ENCODE measurements at regions not wholly inside any gene's neighbourhood (a gene's known extent, or its start where the extent isn't known, plus 50 kb on each side); places are given as distances from the start of the nearest gene placed in this dataset.
A peak's percentile ranks its signal among the peaks of the same experiment; 100 is the strongest.

DNA sequence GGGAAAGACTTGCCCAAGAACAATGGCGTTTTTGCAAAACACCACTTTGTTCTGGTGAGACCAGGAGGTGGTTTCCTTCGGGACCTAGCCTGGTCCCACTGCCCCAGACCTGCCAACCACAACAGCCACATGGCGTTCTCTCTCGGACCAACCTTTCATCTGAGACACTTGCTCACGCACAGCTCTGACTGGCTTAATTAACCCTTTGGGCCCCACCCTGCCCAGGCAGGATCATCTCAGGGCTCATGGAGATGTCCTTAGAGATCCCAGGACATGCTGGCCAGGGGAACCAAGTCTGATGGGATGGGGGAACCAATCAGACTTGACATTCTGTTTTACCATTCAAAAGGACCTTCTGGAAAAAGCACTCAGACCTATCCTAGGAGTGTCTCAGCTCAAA is 97.8 kb upstream of the SLC2A1 start:
- dilution Hi-C loops (cut with HindIII; ENCODE audit: low sequenced_read_pairs, unreplicated experiment), result no loop called here
- H2BK5ac ChIP-seq (ENCODE audit: low read depth, low read length, poor library complexity, severe bottlenecking), result peak overlapping the region; percentile 93
- H3K18ac ChIP-seq (ENCODE audit: low read depth, low read length), result peak overlapping the region; percentile 73
- H4K91ac ChIP-seq (ENCODE audit: insufficient read depth, low read depth, low read length), result peak overlapping the region; percentile 51; the same call in 1 of the 2 replicates
- peaks cover 3 to 4% of the 10 kb centered on the region in 2 experiments; a peak in 1 of 4 replicates for H3K79me1 ChIP-seq (ENCODE audit: low read depth in 1 of 2, low read length in 2 of 2)
- ChIA-PET POLR2A (ENCODE audit: unreplicated experiment) (no interaction called here), CTCF (interaction anchor here (1.0 kb wide), 1 partner anchor 75 kb away, joined by 3 read pairs; no protein-coding TSS in a partner anchor)
- peak overlapping the region; percentile 17; the same call in 1 of the 2 replicates for H2BK20ac ChIP-seq (ENCODE audit: low read depth, low read length)
- no CpG with 5 or more reads among the region's 5 CpGs for WGBS, 2 experiments (ENCODE audit: extremely low coverage in 2 of 2, insufficient read length in 1 of 2)
- 0 out of 2 replicates have a peak overlapping the region, but pooled peaks have one; percentile 13 for H3K23ac ChIP-seq (ENCODE audit: low read depth, low read length)
- TF ChIP-seq MXI1 (IDR thresholded peaks at IDR 0.05; ENCODE audit: borderline replicate concordance, low read depth, low read length), result no peak
- no peaks in the 10 kb centered on the region for H3K27me3 ChIP-seq (ENCODE audit: control insufficient read depth, insufficient read depth, low read length)
- peak overlapping the region; percentile 57; the same call in 1 of the 2 replicates for H3K27ac ChIP-seq (ENCODE audit: insufficient read depth, low read length)
- no peaks in the 10 kb centered on the region for H3K9me3 ChIP-seq (ENCODE audit: control insufficient read depth, insufficient read depth, low read length)
- no peak overlapping the region for H3K4me2 ChIP-seq (ENCODE audit: low read depth, low read length)
- H2BK120ac ChIP-seq (ENCODE audit: low read depth, low read length), result peak overlapping the region; percentile 84
- DNase-seq (no peak), ATAC-seq (ENCODE audit: low read depth) (no peak)
- in situ Hi-C loops (cut with MboI; ENCODE audit: low sequenced_read_pairs), result no loop called here
- no peak overlapping the region for H3K4me3 ChIP-seq (ENCODE audit: insufficient read depth, low read depth, low read length)
- H2AK9ac ChIP-seq (replicated peaks; ENCODE audit: low read depth, low read length, poor library complexity), result no peak overlapping the region
- H3K9me1 ChIP-seq (ENCODE audit: insufficient read depth, low read length), result peaks cover 15% of the 10 kb centered on the region
- peak overlapping the region; percentile 25; the same call in 1 of the 2 replicates for H4K5ac ChIP-seq (ENCODE audit: low read depth, low read length)
- 0 out of 2 replicates have a peak overlapping the region, but pooled peaks have one; percentile 27 for H3K14ac ChIP-seq (replicated peaks; ENCODE audit: low read depth, low read length)
- H4K20me1 ChIP-seq (ENCODE audit: insufficient read depth, low read length), result no peaks in the 10 kb centered on the region
- H3K4ac ChIP-seq (ENCODE audit: low read depth, low read length), result peak overlapping the region; percentile 13; the same call in 1 of the 2 replicates
- peak overlapping the region; percentile 16; the same call in 1 of the 2 replicates for H2AK5ac ChIP-seq (ENCODE audit: low read depth, low read length)
- H3K4me1 ChIP-seq (ENCODE audit: control insufficient read depth, insufficient read depth, low read length), result peaks cover 38% of the 10 kb centered on the region
- H4K8ac ChIP-seq (ENCODE audit: low read depth in 2 of 2, low read length in 2 of 2), result peak overlapping the region; percentile 0 to 26; a peak in 1 of 4 replicates
- intact Hi-C loops (cut with micrococcal nuclease), result no loop called here
- H3K9ac ChIP-seq (ENCODE audit: low read depth, low read length), result no peak overlapping the region
- no peaks in the 10 kb centered on the region for H3K36me3 ChIP-seq (ENCODE audit: control insufficient read depth, insufficient read depth, low read length)
- H3K56ac ChIP-seq (ENCODE audit: extremely low read depth, insufficient read depth, low read length), result no peak overlapping the region
- H2AFZ ChIP-seq (replicated peaks; ENCODE audit: low read length, poor library complexity), result no peak overlapping the region
- BruUV-seq (replicated peaks), result no TSS peak
- H2BK15ac ChIP-seq (ENCODE audit: low read depth, low read length), result peak overlapping the region; percentile 80; the same call in 2 of the 3 replicates
